ENCODE measurements at regions not wholly inside any gene's neighbourhood (a gene's known extent, or its start where the extent isn't known, plus 50 kb on each side); places are given as distances from the start of the nearest gene placed in this dataset.

- Histone ChIP-seq H3K9ac (ENCODE audit: low read length) (no peak overlapping the region), H3K4me1 (ENCODE audit: low read length) (no peaks in the 10 kb centered on the region), H3K4me3 (ENCODE audit: low read length) (no peak overlapping the region), H2AFZ (ENCODE audit: low read length) (no peak overlapping the region), H3K79me2 (ENCODE audit: low read length) (no peaks in the 10 kb centered on the region), H3K9me2 (replicated peaks; ENCODE audit: insufficient read depth, low read length) (no peaks in the 10 kb centered on the region), H3K4me2 (ENCODE audit: low read depth, low read length, poor library complexity, severe bottlenecking) (no peak overlapping the region), H3K9me3 (ENCODE audit: low read length) (no peaks in the 10 kb centered on the region), H3K36me3 (ENCODE audit: insufficient read depth, low read length) (no peaks in the 10 kb centered on the region), H3K27ac (ENCODE audit: low read length) (no peak overlapping the region), H4K20me1 (ENCODE audit: insufficient read depth, low read depth, low read length) (no peaks in the 10 kb centered on the region), H3K27me3 (ENCODE audit: low read length) (no peaks in the 10 kb centered on the region)
- no peak for DNase-seq
Observed at GRCh38 chr12:105906561-105906960, 232.2 kb downstream of the NUAK1 start.

DNA sequence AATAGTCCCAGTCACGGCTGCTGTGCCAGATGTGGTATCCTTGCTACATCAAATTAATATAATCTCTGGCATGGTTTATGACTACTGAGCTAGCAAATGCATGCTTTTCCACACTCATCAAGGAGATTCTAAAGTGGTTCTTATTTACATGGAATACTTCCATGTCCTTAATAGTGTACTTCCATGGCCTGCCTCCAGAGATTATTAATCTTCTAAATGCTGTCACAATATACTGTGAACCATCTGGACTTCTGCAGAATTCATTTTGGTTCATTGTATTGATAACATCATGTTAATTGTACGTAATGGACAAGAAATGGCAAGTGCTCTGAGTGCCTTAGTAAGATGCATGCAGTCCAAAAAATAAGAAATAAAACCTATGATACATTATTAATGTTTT lies 230.8 kb downstream of the NUAK1 start:
- Histone ChIP-seq H3K4me1 (ENCODE audit: low read length) (no peaks in the 10 kb centered on the region), H3K4me2 (ENCODE audit: low read depth, low read length, poor library complexity, severe bottlenecking) (no peak overlapping the region), H3K4me3 (ENCODE audit: low read length) (no peak overlapping the region), H2AFZ (ENCODE audit: low read length) (no peak overlapping the region), H3K27ac (ENCODE audit: low read length) (no peak overlapping the region), H3K9me2 (replicated peaks; ENCODE audit: insufficient read depth, low read length) (no peaks in the 10 kb centered on the region), H3K9me3 (ENCODE audit: low read length) (no peaks in the 10 kb centered on the region), H3K9ac (ENCODE audit: low read length) (no peak overlapping the region), H3K79me2 (ENCODE audit: low read length) (no peaks in the 10 kb centered on the region), H3K36me3 (ENCODE audit: insufficient read depth, low read length) (no peaks in the 10 kb centered on the region), H4K20me1 (ENCODE audit: insufficient read depth, low read depth, low read length) (no peaks in the 10 kb centered on the region), H3K27me3 (ENCODE audit: low read length) (no peaks in the 10 kb centered on the region)
- no peak for DNase-seq

DNA sequence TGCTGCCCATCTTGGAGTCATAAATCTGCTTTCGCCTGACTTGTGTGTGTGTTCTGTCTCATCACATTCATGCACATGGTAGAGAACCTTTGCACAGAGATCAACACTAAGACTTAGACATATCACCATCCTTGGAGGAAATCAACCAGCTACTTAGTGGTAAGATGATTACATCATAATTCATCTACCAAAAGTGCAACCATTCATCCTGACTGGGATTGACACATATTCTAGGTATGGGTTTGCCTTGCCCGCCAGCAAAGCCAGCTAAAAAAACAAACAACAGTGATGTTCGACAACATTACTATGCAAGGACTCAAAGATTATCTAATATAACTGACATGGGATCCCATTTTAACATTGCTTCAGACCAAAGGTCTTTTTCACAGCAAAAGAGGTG lies 228.7 kb downstream of the NUAK1 start:
- H3K9me3 ChIP-seq (ENCODE audit: low read length): no peaks in the 10 kb centered on the region
- no peak overlapping the region for H3K4me3 ChIP-seq (ENCODE audit: low read length)
- no peak overlapping the region for H3K9ac ChIP-seq (ENCODE audit: low read length)
- H3K4me2 ChIP-seq (ENCODE audit: low read depth, low read length, poor library complexity, severe bottlenecking): no peak overlapping the region
- H3K27ac ChIP-seq (ENCODE audit: low read length): no peak overlapping the region
- H3K9me2 ChIP-seq (replicated peaks; ENCODE audit: insufficient read depth, low read length): no peaks in the 10 kb centered on the region
- no peaks in the 10 kb centered on the region for H3K4me1 ChIP-seq (ENCODE audit: low read length)
- no peaks in the 10 kb centered on the region for H3K79me2 ChIP-seq (ENCODE audit: low read length)
- no peaks in the 10 kb centered on the region for H3K36me3 ChIP-seq (ENCODE audit: insufficient read depth, low read length)
- no peak overlapping the region for H2AFZ ChIP-seq (ENCODE audit: low read length)
- no peaks in the 10 kb centered on the region for H3K27me3 ChIP-seq (ENCODE audit: low read length)
- H4K20me1 ChIP-seq (ENCODE audit: insufficient read depth, low read depth, low read length): no peaks in the 10 kb centered on the region
- DNase-seq: no peak

DNA sequence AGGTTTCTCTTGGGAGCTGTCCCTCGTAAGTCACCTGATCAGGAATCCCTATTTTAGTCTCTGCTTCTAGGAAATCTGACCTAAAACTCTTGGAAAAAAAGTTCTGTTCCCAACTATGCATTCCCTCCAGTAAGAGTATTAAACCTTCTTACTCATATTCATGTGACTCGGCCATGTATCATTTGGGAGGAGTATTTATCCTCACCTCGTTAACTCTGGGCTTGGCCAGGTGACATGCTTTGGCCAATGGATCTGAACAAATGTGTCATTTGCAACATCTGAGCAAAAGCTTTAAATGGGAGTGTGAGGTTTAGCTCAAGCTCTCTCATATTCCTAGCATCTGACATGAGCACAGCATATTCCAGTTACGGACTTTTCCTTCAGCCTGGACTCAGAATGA lies 226.8 kb downstream of the NUAK1 start:
- Histone ChIP-seq H3K79me2 (ENCODE audit: low read length) (no peaks in the 10 kb centered on the region), H4K20me1 (ENCODE audit: insufficient read depth, low read depth, low read length) (no peaks in the 10 kb centered on the region), H3K4me3 (ENCODE audit: low read length) (no peak overlapping the region), H3K9ac (ENCODE audit: low read length) (no peak overlapping the region), H3K36me3 (ENCODE audit: insufficient read depth, low read length) (no peaks in the 10 kb centered on the region), H3K27me3 (ENCODE audit: low read length) (no peaks in the 10 kb centered on the region), H3K27ac (ENCODE audit: low read length) (no peak overlapping the region), H3K4me1 (ENCODE audit: low read length) (no peaks in the 10 kb centered on the region), H3K9me2 (replicated peaks; ENCODE audit: insufficient read depth, low read length) (no peaks in the 10 kb centered on the region), H3K4me2 (ENCODE audit: low read depth, low read length, poor library complexity, severe bottlenecking) (no peak overlapping the region), H2AFZ (ENCODE audit: low read length) (no peak overlapping the region), H3K9me3 (ENCODE audit: low read length) (no peaks in the 10 kb centered on the region)
- DNase-seq: no peak

DNA sequence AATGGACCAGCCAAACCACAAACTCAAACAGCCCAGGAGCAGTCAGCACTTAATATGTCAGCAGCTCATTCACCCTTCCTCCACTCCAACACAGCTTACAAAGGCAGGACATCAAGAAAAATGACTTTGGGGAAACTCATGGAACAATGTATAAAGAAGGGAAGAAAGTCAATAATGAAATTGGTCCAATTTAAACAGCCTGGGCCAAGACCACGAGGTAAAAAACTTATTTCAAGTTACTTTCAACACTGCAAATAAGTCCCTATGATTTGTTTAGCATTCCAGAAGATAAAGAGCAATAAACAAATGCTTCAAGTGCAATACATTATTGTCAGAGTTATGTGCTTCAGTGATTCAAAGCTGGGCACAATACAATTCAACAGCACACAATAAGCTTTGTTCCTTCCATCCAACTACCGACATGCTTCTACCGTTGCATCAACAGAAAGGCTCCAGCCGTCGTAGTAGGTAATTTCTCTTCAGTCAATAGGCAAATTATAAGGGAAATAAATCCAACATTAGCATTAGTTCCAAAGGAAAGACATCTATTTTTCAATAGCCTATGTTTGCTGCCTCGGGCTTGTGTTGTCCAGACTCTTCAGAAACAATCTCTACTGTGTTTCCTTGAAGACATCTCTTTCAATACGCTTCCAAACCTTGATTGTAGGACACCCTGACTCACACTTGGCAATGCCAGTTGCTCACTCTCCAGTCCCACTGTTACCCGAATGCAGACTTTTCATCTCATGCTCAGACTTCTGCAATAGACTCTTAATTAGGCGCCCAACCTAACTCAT lies 225.7 kb downstream of the NUAK1 start:
- Histone ChIP-seq H3K27ac (ENCODE audit: low read length) (no peak overlapping the region), H3K4me3 (ENCODE audit: low read length) (no peak overlapping the region), H2AFZ (ENCODE audit: low read length) (no peak overlapping the region), H3K27me3 (ENCODE audit: low read length) (no peaks in the 10 kb centered on the region), H3K4me2 (ENCODE audit: low read depth, low read length, poor library complexity, severe bottlenecking) (no peak overlapping the region), H4K20me1 (ENCODE audit: insufficient read depth, low read depth, low read length) (no peaks in the 10 kb centered on the region), H3K79me2 (ENCODE audit: low read length) (no peaks in the 10 kb centered on the region), H3K9ac (ENCODE audit: low read length) (no peak overlapping the region), H3K9me3 (ENCODE audit: low read length) (no peaks in the 10 kb centered on the region), H3K4me1 (ENCODE audit: low read length) (no peaks in the 10 kb centered on the region), H3K36me3 (ENCODE audit: insufficient read depth, low read length) (no peaks in the 10 kb centered on the region), H3K9me2 (replicated peaks; ENCODE audit: insufficient read depth, low read length) (no peaks in the 10 kb centered on the region)
- DNase-seq: no peak

GRCh38 chr12:105915997-105916759 lies 222.6 kb downstream of the NUAK1 start:
- H3K4me3 ChIP-seq (ENCODE audit: low read length): no peak overlapping the region
- H3K27ac ChIP-seq (ENCODE audit: low read length): no peak overlapping the region
- H3K27me3 ChIP-seq (ENCODE audit: low read length): no peaks in the 10 kb centered on the region
- H3K9me3 ChIP-seq (ENCODE audit: low read length): no peaks in the 10 kb centered on the region
- no peak overlapping the region for H3K9ac ChIP-seq (ENCODE audit: low read length)
- H2AFZ ChIP-seq (ENCODE audit: low read length): no peak overlapping the region
- H3K9me2 ChIP-seq (replicated peaks; ENCODE audit: insufficient read depth, low read length): no peaks in the 10 kb centered on the region
- no peaks in the 10 kb centered on the region for H4K20me1 ChIP-seq (ENCODE audit: insufficient read depth, low read depth, low read length)
- no peak for DNase-seq
- H3K4me1 ChIP-seq (ENCODE audit: low read length): no peaks in the 10 kb centered on the region
- no peak overlapping the region for H3K4me2 ChIP-seq (ENCODE audit: low read depth, low read length, poor library complexity, severe bottlenecking)
- H3K36me3 ChIP-seq (ENCODE audit: insufficient read depth, low read length): no peaks in the 10 kb centered on the region
- H3K79me2 ChIP-seq (ENCODE audit: low read length): no peaks in the 10 kb centered on the region

DNA sequence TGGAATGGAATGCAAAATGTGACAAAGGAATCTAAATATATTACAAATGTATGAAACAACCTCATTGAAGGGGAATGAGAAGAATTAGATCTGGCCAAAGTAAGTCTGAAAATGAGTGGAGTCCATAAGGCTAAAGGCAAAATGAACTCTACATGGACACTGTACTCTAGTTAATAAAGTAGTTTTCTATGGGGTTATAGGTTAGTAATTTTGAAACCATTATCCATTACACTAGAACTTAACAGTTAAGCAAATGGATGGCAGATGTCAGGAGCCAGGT lies 222.1 kb downstream of the NUAK1 start:
- no peaks in the 10 kb centered on the region for H3K4me1 ChIP-seq (ENCODE audit: low read length)
- H3K9me3 ChIP-seq (ENCODE audit: low read length): no peaks in the 10 kb centered on the region
- no peaks in the 10 kb centered on the region for H4K20me1 ChIP-seq (ENCODE audit: insufficient read depth, low read depth, low read length)
- H3K27ac ChIP-seq (ENCODE audit: low read length): no peak overlapping the region
- no peak overlapping the region for H2AFZ ChIP-seq (ENCODE audit: low read length)
- no peak overlapping the region for H3K4me3 ChIP-seq (ENCODE audit: low read length)
- no peak overlapping the region for H3K9ac ChIP-seq (ENCODE audit: low read length)
- no peak overlapping the region for H3K4me2 ChIP-seq (ENCODE audit: low read depth, low read length, poor library complexity, severe bottlenecking)
- H3K27me3 ChIP-seq (ENCODE audit: low read length): no peaks in the 10 kb centered on the region
- no peak for DNase-seq
- H3K9me2 ChIP-seq (replicated peaks; ENCODE audit: insufficient read depth, low read length): no peaks in the 10 kb centered on the region
- no peaks in the 10 kb centered on the region for H3K36me3 ChIP-seq (ENCODE audit: insufficient read depth, low read length)
- H3K79me2 ChIP-seq (ENCODE audit: low read length): no peaks in the 10 kb centered on the region

DNA sequence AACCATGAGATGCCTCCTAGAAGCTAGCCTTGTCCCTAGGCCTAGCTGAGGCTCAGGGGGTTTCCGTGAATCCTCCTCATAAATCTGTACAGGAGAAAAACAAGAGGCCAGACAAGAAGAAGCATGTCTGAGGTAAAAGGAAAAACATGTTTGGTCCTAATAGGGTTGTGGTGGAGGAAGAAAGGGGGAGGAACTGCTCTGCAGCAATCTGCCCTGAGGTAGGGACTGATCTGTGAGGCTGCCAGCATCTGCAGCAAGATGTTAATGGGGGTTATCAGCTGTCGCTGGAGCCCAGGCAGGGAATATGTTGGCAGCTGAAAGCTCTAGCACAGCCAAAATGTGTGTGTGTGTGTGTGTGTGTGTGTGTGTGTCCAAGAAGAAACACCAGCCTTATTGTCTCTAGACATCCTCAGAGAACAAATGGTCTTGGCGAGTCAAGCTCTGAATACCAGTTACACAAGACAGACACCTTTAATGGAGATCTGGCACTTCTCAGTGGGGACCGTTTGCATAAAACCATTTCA lies 218.5 kb downstream of the NUAK1 start:
- H3K4me2 ChIP-seq (ENCODE audit: low read depth, low read length, poor library complexity, severe bottlenecking): no peak overlapping the region
- H2AFZ ChIP-seq (ENCODE audit: low read length): no peak overlapping the region
- DNase-seq: no peak
- no peaks in the 10 kb centered on the region for H3K4me1 ChIP-seq (ENCODE audit: low read length)
- no peaks in the 10 kb centered on the region for H3K36me3 ChIP-seq (ENCODE audit: insufficient read depth, low read length)
- H3K27ac ChIP-seq (ENCODE audit: low read length): no peak overlapping the region
- no peaks in the 10 kb centered on the region for H3K27me3 ChIP-seq (ENCODE audit: low read length)
- no peaks in the 10 kb centered on the region for H3K9me3 ChIP-seq (ENCODE audit: low read length)
- H3K9me2 ChIP-seq (replicated peaks; ENCODE audit: insufficient read depth, low read length): no peaks in the 10 kb centered on the region
- H3K79me2 ChIP-seq (ENCODE audit: low read length): no peaks in the 10 kb centered on the region
- H3K9ac ChIP-seq (ENCODE audit: low read length): no peak overlapping the region
- no peaks in the 10 kb centered on the region for H4K20me1 ChIP-seq (ENCODE audit: insufficient read depth, low read depth, low read length)
- H3K4me3 ChIP-seq (ENCODE audit: low read length): no peak overlapping the region

Data from Karpas-422 (cell line).